H1 (cell line): ENCODE measurements at regions not wholly inside any gene's neighbourhood (a gene's known extent, or its start where the extent isn't known, plus 50 kb on each side); places are given as distances from the start of the nearest gene placed in this dataset.

Experiments used
- CTCF ChIA-PET: fragments of 300-600 bp; sonication (Branson Sonifier 250); formaldehyde crosslinking; loops from one replicate; lab custom pipeline; 2021; ENCODE audit not compliant: partially characterized antibody; lab: Charles Lee
- POLR2A ChIA-PET: fragments of 300-600 bp; sonication (Branson Sonifier 250); formaldehyde crosslinking; loops from one replicate; lab custom pipeline; 2021; ENCODE audit warnings: inconsistent platforms; ENCODE audit not compliant: partially characterized antibody; lab: Charles Lee
- DNase-seq, 2 experiments: peaks; one replicate each; pipeline versions ENCODE4 v3.0.0 to v3.0.0-alpha.2; 2010 to 2022; ENCODE audit warnings: low spot score in 2 of 2, low read depth in 1 of 2, mixed read lengths in 1 of 2
- FAIRE-seq: peaks from 2 replicates; lab custom pipeline; 2011; peaks lifted over from hg19 to GRCh38; lab: Jason Lieb, UNC
- H2AFZ ChIP-seq: 2 replicates; pipeline ENCODE4 v1.8.1; 2012; ENCODE audit warnings: low read length, inconsistent platforms
- H2AK5ac ChIP-seq: 2 replicates; pipeline ENCODE4 v1.6.1; 2013; ENCODE audit warnings: low read depth, low read length
- H2BK120ac ChIP-seq: replicated peaks from 2 replicates; pipeline ENCODE3; 2013; ENCODE audit warnings: low read depth, low read length, inconsistent platforms
- H2BK12ac ChIP-seq: 2 replicates; pipeline ENCODE4 v1.6.1; 2013; ENCODE audit warnings: low read depth, low read length
- H2BK15ac ChIP-seq: 2 replicates; pipeline ENCODE4 v1.6.1; 2013; ENCODE audit warnings: low read length
- H2BK20ac ChIP-seq: 2 replicates; pipeline ENCODE4 v1.6.1; 2013; ENCODE audit warnings: low read length
- H2BK5ac ChIP-seq: 2 replicates; pipeline ENCODE4 v1.6.1; 2013; ENCODE audit warnings: low read depth, low read length
- H3K14ac ChIP-seq: 2 replicates; pipeline ENCODE4 v1.6.1; 2013; ENCODE audit warnings: inconsistent platforms; ENCODE audit not compliant: insufficient read length
- H3K18ac ChIP-seq: 2 replicates; pipeline ENCODE4 v1.6.1; 2013; ENCODE audit warnings: low read length; ENCODE audit errors: extremely low read depth
- H3K23ac ChIP-seq: 2 replicates; pipeline ENCODE4 v1.6.1; 2013; ENCODE audit warnings: inconsistent platforms; ENCODE audit not compliant: insufficient read length
- H3K23me2 ChIP-seq: 2 replicates; pipeline ENCODE4 v1.6.1; 2013; ENCODE audit warnings: low read depth, low read length
- H3K27ac ChIP-seq: 2 replicates; pipeline ENCODE4 v1.6.1; 2011; ENCODE audit warnings: low read depth, low read length, inconsistent platforms
- H3K27me3 ChIP-seq, 4 experiments: replicated peaks in 1 of 4; 1 replicate in 1 of 4; 2 replicates in 3 of 4; pipeline versions ENCODE4 v1.6.1 to v1.8.1; 2011 to 2013; ENCODE audit warnings: low read length in 3 of 4, mild to moderate bottlenecking in 3 of 4, inconsistent platforms in 2 of 4, mixed read lengths in 2 of 4, moderate library complexity in 1 of 4; ENCODE audit not compliant: control insufficient read depth in 3 of 4, insufficient read depth in 3 of 4; ENCODE audit errors: extremely low read depth in 1 of 4
- H3K36me3 ChIP-seq, 4 experiments: 2 replicates each; pipeline versions ENCODE4 v1.6.1 to v1.8.1; 2011 to 2013; ENCODE audit warnings: mild to moderate bottlenecking in 4 of 4, low read length in 3 of 4, moderate library complexity in 2 of 4, control low read depth in 1 of 4, inconsistent platforms in 1 of 4; ENCODE audit not compliant: insufficient read depth in 4 of 4, control insufficient read depth in 2 of 4
- H3K4ac ChIP-seq: replicated peaks from 2 replicates; pipeline ENCODE3; 2013; ENCODE audit warnings: low read length, low read depth, mixed read lengths, inconsistent platforms; ENCODE audit not compliant: insufficient read length
- H3K4me1 ChIP-seq, 4 experiments: replicated peaks in 1 of 4; 1 replicate in 1 of 4; 2 replicates in 3 of 4; pipeline versions ENCODE4 v1.6.1 to v1.8.1; 2011 to 2013; ENCODE audit warnings: low read length in 3 of 4, inconsistent platforms in 2 of 4, mixed read lengths in 1 of 4; ENCODE audit not compliant: insufficient read depth in 4 of 4, control insufficient read depth in 3 of 4
- H3K4me2 ChIP-seq, 2 experiments: 2 replicates each; pipeline versions ENCODE4 v1.6.1 to v1.8.1; 2011 to 2013; ENCODE audit warnings: low read depth in 2 of 2, low read length in 2 of 2, control low read depth in 1 of 2, inconsistent platforms in 1 of 2, mild to moderate bottlenecking in 1 of 2; ENCODE audit not compliant: insufficient read depth in 1 of 2
- H3K4me3 ChIP-seq, 4 experiments: fragments of 200-600, 300-600 bp in 1 of 4; sonication (generic), shearing (Covaris generic), sonication (Bioruptor Twin) in 1 of 4; 2 replicates each; pipeline versions ENCODE4 v1.5.1 to v1.8.1; 2011 to 2016; ENCODE audit warnings: low read length in 4 of 4, low read depth in 3 of 4, control low read depth in 2 of 4, inconsistent platforms in 2 of 4, mild to moderate bottlenecking in 2 of 4, mixed read lengths in 1 of 4, moderate library complexity in 1 of 4; ENCODE audit not compliant: insufficient read depth in 2 of 4; ENCODE audit errors: extremely low read depth in 1 of 4
- H3K56ac ChIP-seq: replicated peaks from 2 replicates; pipeline ENCODE3; 2013; ENCODE audit warnings: low read depth, mild to moderate bottlenecking, mixed read lengths, low read length, inconsistent platforms; ENCODE audit not compliant: insufficient read length
- H3K79me1 ChIP-seq: 2 replicates; pipeline ENCODE4 v1.6.1; 2013; ENCODE audit warnings: low read depth, low read length, control low read depth
- H3K79me2 ChIP-seq, 2 experiments: 2 replicates each; pipeline versions ENCODE4 v1.6.1 to v1.8.1; 2012 to 2013; ENCODE audit warnings: low read length in 2 of 2, mild to moderate bottlenecking in 2 of 2, inconsistent platforms in 1 of 2; ENCODE audit not compliant: insufficient read depth in 2 of 2, control insufficient read depth in 1 of 2
- H3K9ac ChIP-seq, 4 experiments: replicated peaks in 1 of 4; 1 replicate in 1 of 4; 2 replicates in 3 of 4; pipeline versions ENCODE4 v1.6.1 to v1.8.1; 2011 to 2013; ENCODE audit warnings: low read depth in 3 of 4, low read length in 3 of 4, control low read depth in 2 of 4, mild to moderate bottlenecking in 2 of 4, moderate library complexity in 2 of 4, inconsistent platforms in 1 of 4; ENCODE audit errors: extremely low read depth in 1 of 4
- H3K9me3 ChIP-seq, 2 experiments: 2 replicates each; pipeline versions ENCODE4 v1.6.1 to v1.8.1; 2012 to 2013; ENCODE audit warnings: mild to moderate bottlenecking in 2 of 2, moderate library complexity in 2 of 2, control low read depth in 1 of 2, inconsistent platforms in 1 of 2, low read depth in 1 of 2, low read length in 1 of 2, mixed read lengths in 1 of 2; ENCODE audit not compliant: insufficient read depth in 2 of 2
- H4K20me1 ChIP-seq, 2 experiments: replicated peaks in 1 of 2; 2 replicates each; pipeline versions ENCODE3 to v1.8.1; 2011 to 2013; ENCODE audit warnings: inconsistent platforms in 2 of 2, low read length in 2 of 2, mild to moderate bottlenecking in 1 of 2; ENCODE audit not compliant: insufficient read depth in 2 of 2, control insufficient read depth in 1 of 2
- H4K5ac ChIP-seq: 2 replicates; pipeline ENCODE4 v1.6.1; 2013; ENCODE audit warnings: low read length, low read depth, mixed read lengths, inconsistent platforms; ENCODE audit not compliant: insufficient read length
- H4K8ac ChIP-seq: 2 replicates; pipeline ENCODE4 v1.8.0; 2013; ENCODE audit warnings: mild to moderate bottlenecking, moderate library complexity, low read length, inconsistent platforms; ENCODE audit not compliant: insufficient read depth; ENCODE audit errors: extremely low read depth
- H4K91ac ChIP-seq: replicated peaks from 2 replicates; pipeline ENCODE3; 2013; ENCODE audit warnings: low read length, mixed read lengths, inconsistent platforms; ENCODE audit not compliant: insufficient read length
- ASH2L ChIP-seq: fragments of 200-600, 300-600 bp; sonication (generic); IDR thresholded peaks from one replicate; pipeline ENCODE4 v1.7.1; 2017; ENCODE audit warnings: low read length
- ATF3 ChIP-seq: IDR thresholded peaks from 2 replicates; pipeline ENCODE4 v1.6.1; 2011; ENCODE audit warnings: low read depth, mild to moderate bottlenecking, low read length; ENCODE audit not compliant: insufficient read depth
- EGR1 ChIP-seq: IDR thresholded peaks from 2 replicates; pipeline ENCODE4 v1.6.1; 2011; ENCODE audit warnings: low read depth, low read length, borderline replicate concordance
- GTF2F1 ChIP-seq: IDR thresholded peaks from 2 replicates; pipeline ENCODE4 v1.6.1; 2012; ENCODE audit warnings: low read depth, low read length, improper control_type of control experiment, borderline replicate concordance
- POLR2AphosphoS5 ChIP-seq: IDR thresholded peaks from 2 replicates; pipeline ENCODE4 v1.6.1; 2011; ENCODE audit warnings: low read depth, low read length
- RNF2 ChIP-seq: fragments of 200-900, 300-1000 bp; sonication (generic); IDR thresholded peaks from 2 replicates; pipeline ENCODE4 v1.7.1; 2016; ENCODE audit warnings: borderline replicate concordance, low read depth, mild to moderate bottlenecking, antibody characterized with exemption, low read length; ENCODE audit not compliant: poor library complexity, severe bottlenecking; ENCODE audit errors: missing control alignments
- RXRA ChIP-seq: IDR thresholded peaks from 2 replicates; pipeline ENCODE4 v1.6.1; 2011; ENCODE audit warnings: low read depth, mild to moderate bottlenecking, low read length, moderate library complexity; ENCODE audit not compliant: insufficient read depth
- SIRT6 ChIP-seq: IDR thresholded peaks from one replicate; pipeline ENCODE4 v1.7.1; 2012; ENCODE audit warnings: low read length, inconsistent platforms
- TBP ChIP-seq: IDR thresholded peaks from 2 replicates; pipeline ENCODE4 v1.6.1; 2011; ENCODE audit warnings: low read depth, low read length, improper control_type of control experiment
- TCF12 ChIP-seq: IDR thresholded peaks from 2 replicates; pipeline ENCODE4 v1.6.1; 2011; ENCODE audit warnings: low read depth, mild to moderate bottlenecking, low read length
- WGBS, 2 experiments: shearing (Covaris generic) in 1 of 2; methylation state at CpG; one replicate each; pipeline versions ENCODE4 v1.1.6 to v1.1.7; 2013 to 2015; ENCODE audit warnings: low lambda C conversion rate in 2 of 2, mixed read lengths in 2 of 2, inconsistent platforms in 1 of 2, low coverage in 1 of 2, missing lambda C conversion rate in 1 of 2; ENCODE audit not compliant: insufficient replicate concordance in 2 of 2, insufficient coverage in 1 of 2, insufficient read length in 1 of 2; ENCODE audit errors: extremely low coverage in 1 of 2, missing lambda C conversion rate in 1 of 2; 5-methylcytosine and 5-hydroxymethylcytosine counted together
- TF ChIP-seq, protein P1 (sequence below): IDR thresholded peaks from 2 replicates; pipeline ENCODE4 v1.6.1; 2012; ENCODE audit warnings: low read length, inconsistent platforms

- Histone ChIP-seq H3K14ac (no peak overlapping the region), H3K4me2 (no peak overlapping the region), H4K20me1 (peaks cover 0 to 1% of the 10 kb centered on the region in 2 experiments), H2AK5ac (no peak overlapping the region), H2BK120ac (no peak overlapping the region), H4K91ac (no peak overlapping the region), H3K79me1 (no peaks in the 10 kb centered on the region), H2BK20ac (no peak overlapping the region), H4K8ac (no peak overlapping the region), H3K4me1 (no peaks in the 10 kb centered on the region), H3K23ac (no peak overlapping the region), H3K18ac (no peak overlapping the region), H3K27me3 (peaks cover 0 to 2% (median 0%) of the 10 kb centered on the region in 4 experiments; a peak in 1 of 7 replicates), H3K23me2 (no peaks in the 10 kb centered on the region), H2BK5ac (no peak overlapping the region), H3K36me3 (no peaks in the 10 kb centered on the region), H2BK12ac (no peak overlapping the region), H3K4me3 (no peak overlapping the region), H3K9me3 (no peaks in the 10 kb centered on the region), H2BK15ac (no peak overlapping the region), H2AFZ (no peak overlapping the region), H3K79me2 (no peaks in the 10 kb centered on the region), H3K9ac (no peak overlapping the region), H4K5ac (no peak overlapping the region), H3K4ac (no peak overlapping the region), H3K56ac (no peak overlapping the region), H3K27ac (no peak overlapping the region)
- CTCF ChIA-PET = interaction anchor here (0.6 kb wide), 1 partner anchor 27 kb away, joined by 5 read pairs; no protein-coding TSS in a partner anchor
- no peak for DNase-seq
- WGBS, 2 experiments = 85% methylated on average over 12 of the region's 12 CpGs; no CpG with 5 or more reads in 1 of the 2 experiments
- FAIRE-seq = no peak
- POLR2A ChIA-PET = no interaction called here
- TF ChIP-seq GTF2F1 (no peak), ASH2L (no peak), POLR2AphosphoS5 (no peak), ATF3 (no peak), EGR1 (no peak), RXRA (no peak), TBP (no peak), TCF12 (no peak), RNF2 (no peak), SIRT6 (no peak)
- TF ChIP-seq, protein P1, sequence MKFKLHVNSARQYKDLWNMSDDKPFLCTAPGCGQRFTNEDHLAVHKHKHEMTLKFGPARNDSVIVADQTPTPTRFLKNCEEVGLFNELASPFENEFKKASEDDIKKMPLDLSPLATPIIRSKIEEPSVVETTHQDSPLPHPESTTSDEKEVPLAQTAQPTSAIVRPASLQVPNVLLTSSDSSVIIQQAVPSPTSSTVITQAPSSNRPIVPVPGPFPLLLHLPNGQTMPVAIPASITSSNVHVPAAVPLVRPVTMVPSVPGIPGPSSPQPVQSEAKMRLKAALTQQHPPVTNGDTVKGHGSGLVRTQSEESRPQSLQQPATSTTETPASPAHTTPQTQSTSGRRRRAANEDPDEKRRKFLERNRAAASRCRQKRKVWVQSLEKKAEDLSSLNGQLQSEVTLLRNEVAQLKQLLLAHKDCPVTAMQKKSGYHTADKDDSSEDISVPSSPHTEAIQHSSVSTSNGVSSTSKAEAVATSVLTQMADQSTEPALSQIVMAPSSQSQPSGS = no peak
Observed at GRCh38 chr22:48156603-48157355, 1394.3 kb downstream of the TBC1D22A start.
